HG03354 (cell line): ENCODE measurements at regions not wholly inside any gene's neighbourhood (a gene's known extent, or its start where the extent isn't known, plus 50 kb on each side); places are given as distances from the start of the nearest gene placed in this dataset.
"Not testable (repeated sequence)": the region's sequence is repeated elsewhere in the genome, so short reads cannot be mapped to it uniquely, and the experiment has no call there.

Experiments used
- ATAC-seq: cut with Tn5 transposase; IDR thresholded peaks from one replicate; pipeline ENCODE4 v1.9.1; 2021; ENCODE audit warnings: mild to moderate bottlenecking; ENCODE audit not compliant: unreplicated experiment, poor library complexity, severe bottlenecking

DNA sequence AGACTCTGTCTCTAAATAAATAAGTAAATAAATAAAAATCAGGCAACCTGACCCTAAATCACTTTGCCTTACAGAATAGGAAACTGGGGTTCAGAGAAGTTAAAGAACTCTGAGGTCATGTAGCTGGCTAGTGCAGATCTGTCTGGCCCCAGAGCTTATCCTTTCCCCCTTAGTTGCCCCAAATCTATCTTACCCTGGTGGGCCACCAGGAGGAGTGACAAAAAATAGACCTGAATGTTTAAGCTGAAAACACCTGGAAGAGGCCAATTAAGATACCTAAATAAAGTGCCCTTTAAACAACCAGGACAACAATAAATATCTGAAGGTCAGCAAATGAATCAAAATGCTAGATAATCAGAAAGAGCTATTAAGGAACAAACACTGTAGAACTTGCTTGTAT lies 59.7 kb downstream of the TEX35 start:
- no peak for ATAC-seq

DNA sequence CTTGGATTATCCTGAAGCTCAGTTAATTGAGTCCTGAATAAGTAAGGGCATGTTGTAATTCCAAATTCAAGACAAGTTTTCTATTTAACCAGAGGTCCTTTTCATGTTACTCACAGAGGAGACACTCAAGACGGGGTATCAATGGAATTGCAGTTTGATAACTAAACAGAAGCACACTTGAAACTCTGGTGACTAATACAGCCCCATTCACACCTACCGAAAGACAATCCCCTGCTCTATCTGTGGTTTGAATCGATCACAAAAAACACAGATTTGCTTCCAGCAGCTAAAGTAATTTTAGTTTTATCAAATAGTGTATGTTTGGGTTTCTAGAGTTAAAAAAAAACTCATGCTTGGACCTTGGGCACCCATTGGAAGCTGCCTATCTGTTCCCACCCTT lies 60.4 kb downstream of the TEX35 start:
- peak; percentile 61 for ATAC-seq

GRCh38 chr1:178574345-178574744 lies 61.4 kb downstream of the TEX35 start:
- no peak for ATAC-seq

DNA sequence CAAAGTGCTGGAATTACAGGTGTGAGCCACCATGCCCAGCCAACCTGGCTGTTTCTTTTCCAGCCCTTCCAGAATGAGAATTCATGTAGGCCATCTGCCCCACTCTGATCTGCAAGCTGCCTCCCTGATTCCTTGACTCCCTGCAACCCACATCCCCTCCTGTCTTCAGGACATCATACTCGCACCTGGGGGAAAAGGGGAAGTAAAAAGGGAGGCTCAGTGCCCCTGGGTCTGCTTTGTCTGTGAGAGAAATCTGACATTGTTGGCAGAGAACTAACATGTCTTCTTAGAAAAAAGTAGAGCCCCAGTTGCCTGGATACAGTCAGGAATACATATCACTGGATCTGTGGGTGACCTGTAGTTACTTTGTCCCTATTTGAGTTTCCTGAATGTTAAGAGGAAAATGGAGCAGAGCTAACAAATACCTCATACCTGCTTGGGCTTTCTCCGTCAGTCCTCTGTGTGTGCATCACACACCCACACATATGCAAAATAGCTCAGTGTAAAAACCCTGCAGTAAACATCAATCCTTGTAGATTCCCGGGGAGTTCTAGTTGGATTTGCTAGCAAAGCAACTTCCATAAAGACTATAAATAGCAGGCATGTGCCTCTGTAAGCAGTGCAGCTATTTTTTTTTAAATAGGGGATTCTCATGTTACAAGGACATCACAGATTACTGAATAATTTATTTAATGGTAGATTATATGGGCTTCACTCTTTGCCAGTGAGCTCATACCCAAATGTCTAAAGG lies 62.9 kb downstream of the TEX35 start:
- ATAC-seq: peak; percentile 29

GRCh38 chr1:178576841-178577240 lies 63.9 kb downstream of the TEX35 start:
- no peak for ATAC-seq

DNA sequence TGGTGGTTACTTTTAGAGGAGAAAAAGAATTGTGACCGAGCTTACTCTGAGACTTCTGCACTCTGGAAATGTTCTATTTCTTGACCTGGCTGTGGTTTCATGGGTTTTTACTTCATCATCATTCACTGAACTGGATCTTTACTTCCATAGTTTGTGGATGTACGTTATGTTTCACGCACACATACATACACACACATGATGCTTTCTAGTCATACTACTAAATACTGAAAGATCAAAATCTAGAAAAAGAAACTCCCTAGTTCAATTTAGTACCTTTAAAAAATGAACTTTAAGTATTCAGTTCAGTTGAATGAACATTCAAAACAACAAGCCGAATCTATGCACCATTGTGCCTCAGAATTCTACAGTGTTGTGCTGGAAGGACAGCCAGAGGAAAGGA lies 65.0 kb downstream of the TEX35 start:
- no peak for ATAC-seq

GRCh38 chr1:178578541-178578940 lies 65.6 kb downstream of the TEX35 start:
- no peak for ATAC-seq

DNA sequence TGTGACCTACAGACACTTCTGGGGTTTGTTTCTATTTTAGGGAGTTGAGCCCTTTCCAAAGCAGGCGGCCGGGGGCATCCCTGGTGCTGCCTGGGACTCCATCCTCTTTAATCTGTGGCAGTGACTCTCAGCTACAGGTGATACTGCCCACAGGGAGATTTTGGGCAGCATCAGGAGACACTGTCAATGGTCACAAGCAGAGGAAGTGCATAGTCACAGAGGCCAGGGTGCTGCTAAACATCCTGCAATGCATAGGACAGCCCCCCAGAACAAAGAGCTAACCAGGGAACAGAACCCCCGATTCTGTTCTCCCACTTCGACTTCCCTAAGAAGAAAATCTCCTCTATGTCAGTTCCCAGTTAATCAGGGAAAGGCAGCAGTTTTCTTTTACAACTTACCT lies 66.2 kb downstream of the TEX35 start:
- no peak for ATAC-seq

DNA sequence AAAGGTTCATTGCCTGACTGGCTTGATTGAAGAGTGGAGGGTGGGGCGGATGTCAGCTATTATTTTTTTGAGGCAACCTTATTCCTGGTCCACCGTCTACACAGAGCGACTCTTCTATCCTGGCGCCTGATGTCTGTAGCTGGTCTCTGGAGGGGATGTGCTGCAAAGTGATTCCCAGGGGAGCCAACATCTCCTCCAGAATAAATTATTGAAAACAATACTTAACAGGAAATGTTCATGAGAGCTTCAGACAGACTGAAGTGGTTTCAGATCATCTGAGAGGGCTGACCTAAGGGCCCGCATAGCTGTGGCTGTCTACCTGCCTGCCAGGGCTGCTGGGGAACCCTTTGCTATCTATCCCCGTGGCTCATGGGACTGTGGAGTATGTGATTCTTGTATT lies 66.7 kb downstream of the TEX35 start:
- peak; percentile 67 for ATAC-seq

DNA sequence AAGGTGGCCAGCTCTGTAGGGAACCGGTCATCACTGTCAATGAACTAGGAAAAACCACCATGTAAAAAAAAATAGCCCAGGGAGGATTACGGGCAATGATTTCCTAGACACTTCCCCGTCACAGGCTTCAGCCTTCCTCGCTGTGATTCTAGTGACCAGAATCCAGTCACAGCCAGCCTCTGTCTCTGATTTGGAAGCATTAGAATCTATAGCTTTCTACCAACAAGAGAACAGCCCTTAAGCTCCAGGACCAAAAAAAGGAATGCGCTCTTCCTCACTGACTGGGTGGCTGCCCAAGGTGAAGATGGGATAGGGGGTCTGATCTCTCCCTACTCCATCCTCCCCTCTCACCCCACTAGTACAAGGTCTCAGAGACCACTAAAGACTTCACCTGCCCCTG lies 67.2 kb downstream of the TEX35 start:
- ATAC-seq: peak; percentile 0

- ATAC-seq: peak; percentile 1
These were observed 68.0 kb downstream of the TEX35 start for GRCh38 chr1:178580876-178581275.

GRCh38 chr1:178581351-178582303 lies 68.7 kb downstream of the TEX35 start:
- ATAC-seq: peak; percentile 82

- no peak for ATAC-seq
These were observed 74.2 kb downstream of the TEX35 start for GRCh38 chr1:178587096-178587495.

DNA sequence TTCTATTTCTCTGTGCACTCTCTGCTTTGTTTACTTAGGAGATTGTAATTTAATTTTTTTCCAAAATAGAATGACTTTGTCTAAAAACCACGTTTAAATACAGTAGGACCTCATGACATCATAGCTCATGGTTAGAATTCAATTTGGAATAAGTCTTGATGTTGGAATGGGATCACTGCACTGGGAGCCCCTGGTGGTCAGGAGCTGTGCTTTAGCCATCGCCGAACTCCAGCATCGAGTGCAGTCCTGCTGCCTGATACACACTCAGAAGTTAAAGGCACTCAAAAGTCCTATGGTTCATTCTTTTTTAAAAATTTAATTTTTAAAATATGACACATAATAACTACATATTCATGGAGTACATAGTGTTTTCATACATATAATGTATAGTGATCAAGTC lies 75.1 kb downstream of the TEX35 start:
- no peak for ATAC-seq

DNA sequence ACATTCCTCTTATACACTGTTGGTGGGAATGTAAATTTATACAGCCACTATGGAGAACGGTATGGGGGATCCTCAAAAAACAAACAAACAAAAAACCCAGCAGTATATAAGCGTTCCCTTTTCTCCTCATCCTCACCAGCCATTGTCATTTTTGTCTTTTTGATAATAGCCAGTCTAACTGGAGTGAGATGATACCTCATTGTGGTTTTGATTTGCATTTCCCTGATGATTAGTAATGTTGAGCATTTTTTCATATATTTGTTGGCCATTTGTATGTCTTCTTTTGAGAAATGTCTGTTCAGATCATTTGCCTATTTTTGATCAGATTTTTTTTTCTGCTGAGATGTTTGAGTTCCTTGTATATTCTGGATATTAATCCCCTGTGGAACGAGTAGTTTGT lies 76.1 kb downstream of the TEX35 start:
- not testable (repeated sequence) for ATAC-seq

GRCh38 chr1:178591811-178592210 lies 78.9 kb downstream of the TEX35 start:
- not testable (repeated sequence) for ATAC-seq

GRCh38 chr1:178593515-178593914 lies 80.6 kb downstream of the TEX35 start:
- ATAC-seq: no peak

GRCh38 chr1:178594133-178594532 lies 81.2 kb downstream of the TEX35 start:
- ATAC-seq: no peak

- no peak for ATAC-seq
These were observed 82.6 kb downstream of the TEX35 start for GRCh38 chr1:178595491-178595890.

GRCh38 chr1:178599087-178599486 lies 86.2 kb downstream of the TEX35 start:
- no peak for ATAC-seq

- no peak for ATAC-seq
These were observed 86.8 kb downstream of the TEX35 start for GRCh38 chr1:178599745-178600144.
